HCT116 (cell line): ENCODE measurements at regions not wholly inside any gene's neighbourhood (a gene's known extent, or its start where the extent isn't known, plus 50 kb on each side); places are given as distances from the start of the nearest gene placed in this dataset.

Experiments
- CEBPB ChIP-seq: IDR thresholded peaks from 2 replicates; pipeline ENCODE4 v1.6.1; 2012; ENCODE audit warnings: low read depth
- CTCF ChIP-seq, 3 experiments: fragments of 200-600 bp in 1 of 3; sonication (generic) in 1 of 3; IDR thresholded peaks in 2 of 3; conservative IDR thresholded peaks in 1 of 3; 2 replicates each; pipeline ENCODE4 v1.5.1; 2012 to 2017; ENCODE audit warnings: low read depth in 2 of 3, low read length in 2 of 3, antibody characterized with exemption in 1 of 3, borderline replicate concordance in 1 of 3, control low read depth in 1 of 3, mild to moderate bottlenecking in 1 of 3, mixed read lengths in 1 of 3, mixed run types in 1 of 3, moderate library complexity in 1 of 3; ENCODE audit not compliant: insufficient read depth in 1 of 3
- EZH2 ChIP-seq: fragments of 200-600 bp; sonication (generic); IDR thresholded peaks from 2 replicates; pipeline ENCODE4 v1.6.1; 2017; ENCODE audit warnings: antibody characterized with exemption, mixed run types
- EZH2phosphoT487 ChIP-seq: fragments of 200-600 bp; IDR thresholded peaks from 2 replicates; pipeline ENCODE4 v1.6.1; 2018; ENCODE audit warnings: antibody characterized with exemption, borderline replicate concordance
- FOSL1 ChIP-seq: IDR thresholded peaks from 2 replicates; pipeline ENCODE4 v1.6.1; 2012; ENCODE audit warnings: low read depth
- POLR2A ChIP-seq: IDR thresholded peaks from 2 replicates; pipeline ENCODE4 v1.7.0; 2011; ENCODE audit warnings: borderline replicate concordance; ENCODE audit not compliant: insufficient read depth, insufficient read length; ENCODE audit errors: extremely low read depth
- POLR2AphosphoS5 ChIP-seq: IDR thresholded peaks from 2 replicates; pipeline ENCODE4 v1.6.1; 2011; ENCODE audit warnings: mild to moderate bottlenecking, low read depth, low read length, moderate library complexity
- RAD21 ChIP-seq: IDR thresholded peaks from 2 replicates; pipeline ENCODE4 v1.6.1; 2012; ENCODE audit warnings: low read depth, mild to moderate bottlenecking
- REST ChIP-seq: IDR thresholded peaks from 2 replicates; pipeline ENCODE4 v1.6.1; 2012; ENCODE audit warnings: low read depth
- YY1 ChIP-seq: IDR thresholded peaks from 2 replicates; pipeline ENCODE4 v1.6.1; 2011; ENCODE audit warnings: low read length, low read depth, moderate library complexity, mild to moderate bottlenecking; ENCODE audit not compliant: insufficient replicate concordance; ENCODE audit errors: extremely low read depth
- TF ChIP-seq, protein P1 (sequence below): IDR thresholded peaks from 2 replicates; pipeline ENCODE4 v1.6.1; 2012

DNA sequence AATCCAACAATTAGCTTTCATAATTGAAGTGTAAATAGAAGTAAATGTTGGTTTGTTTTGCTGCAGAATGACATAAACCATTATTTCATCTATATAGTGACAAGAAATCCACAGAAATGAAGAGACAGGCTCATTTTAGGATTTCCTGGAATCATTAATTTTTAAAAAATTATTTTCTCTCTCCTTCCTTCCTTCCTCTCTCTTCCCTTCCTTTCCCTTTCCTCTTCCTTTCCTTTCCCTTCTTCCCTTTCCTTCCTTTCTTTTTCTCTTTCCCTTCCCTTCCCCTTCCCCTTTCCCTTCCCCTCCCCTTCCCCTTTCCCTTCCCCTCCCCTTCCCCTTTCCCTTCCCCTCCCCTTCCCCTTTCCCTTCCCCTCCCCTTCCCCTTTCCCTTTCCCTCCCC is 51.2 kb upstream of the KMT2C start:
- no peak for TF ChIP-seq CTCF (IDR thresholded peaks at IDR 0.05 in 2 of 3, conservative IDR thresholded peaks at IDR 0.05 in 1 of 3; ENCODE audit: borderline replicate concordance in 1 of 3, insufficient read depth in 1 of 3, low read depth in 2 of 3, low read length in 2 of 3)
- no peak for TF ChIP-seq RAD21
- no peak for TF ChIP-seq POLR2A
- no peak for TF ChIP-seq YY1
- no peak for TF ChIP-seq POLR2AphosphoS5
- TF ChIP-seq EZH2phosphoT487: no peak
- TF ChIP-seq REST: no peak
- no peak for TF ChIP-seq EZH2
- no peak for TF ChIP-seq FOSL1
- TF ChIP-seq, protein P1, sequence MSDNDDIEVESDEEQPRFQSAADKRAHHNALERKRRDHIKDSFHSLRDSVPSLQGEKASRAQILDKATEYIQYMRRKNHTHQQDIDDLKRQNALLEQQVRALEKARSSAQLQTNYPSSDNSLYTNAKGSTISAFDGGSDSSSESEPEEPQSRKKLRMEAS: no peak
- TF ChIP-seq CEBPB: no peak
